GM18502 (cell line): ENCODE measurements at regions not wholly inside any gene's neighbourhood (a gene's known extent, or its start where the extent isn't known, plus 50 kb on each side); places are given as distances from the start of the nearest gene placed in this dataset.

Experiments used
- ATAC-seq: cut with Tn5 transposase; IDR thresholded peaks from one replicate; pipeline ENCODE4 v1.9.1; 2021; ENCODE audit warnings: mild to moderate bottlenecking; ENCODE audit not compliant: unreplicated experiment, poor library complexity

GRCh38 chr16:55204923-55205322 is 119.1 kb upstream of the IRX6 start:
- no peak for ATAC-seq

- no peak for ATAC-seq
These were observed 116.1 kb upstream of the IRX6 start for GRCh38 chr16:55207693-55208428.

DNA sequence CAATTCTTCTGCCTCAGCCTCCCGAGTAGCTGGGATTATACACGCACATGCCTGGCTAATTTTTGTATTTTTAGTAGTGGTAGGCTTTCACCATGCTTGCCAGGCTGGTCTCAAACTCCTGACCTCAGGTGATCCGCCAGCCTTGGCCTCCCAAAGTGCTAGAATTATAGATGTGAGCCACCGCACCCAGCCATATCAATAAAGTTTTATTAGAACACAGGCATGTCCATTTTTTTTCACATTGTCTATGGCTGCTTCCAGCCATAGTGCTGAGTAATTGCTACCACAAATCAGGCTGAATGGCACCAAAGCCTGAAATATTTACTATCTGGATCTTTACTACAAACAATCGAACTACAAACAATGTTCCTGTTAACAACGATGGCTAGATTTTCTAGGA is 114.4 kb upstream of the IRX6 start:
- ATAC-seq, result no peak

- ATAC-seq, result no peak
These were observed 111.2 kb upstream of the IRX6 start for GRCh38 chr16:55212791-55213190.

DNA sequence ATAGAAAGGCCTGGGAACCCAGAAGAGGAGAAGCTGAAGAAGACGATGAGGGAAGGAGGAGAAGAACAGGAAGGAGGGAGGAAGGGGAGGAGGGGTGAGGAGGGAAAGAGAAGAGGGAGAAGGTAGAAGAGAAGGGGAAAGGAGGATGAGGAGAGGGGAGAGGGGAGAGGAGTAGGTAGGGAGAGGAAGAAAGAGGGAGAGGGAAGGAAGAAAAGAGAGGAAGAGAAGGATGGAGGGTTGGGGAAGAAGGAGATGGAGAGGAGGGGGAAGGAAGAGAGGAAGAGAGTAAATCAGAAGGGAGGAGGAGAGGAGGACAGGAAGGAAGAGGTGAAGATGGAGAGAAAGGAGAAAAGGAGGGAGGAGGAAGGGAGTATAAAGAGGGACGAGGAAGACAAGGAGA is 109.6 kb upstream of the IRX6 start:
- no peak for ATAC-seq

GRCh38 chr16:55214974-55215494 is 109.0 kb upstream of the IRX6 start:
- ATAC-seq, result no peak

GRCh38 chr16:55217392-55217791 is 106.6 kb upstream of the IRX6 start:
- no peak for ATAC-seq

GRCh38 chr16:55221836-55222235 is 102.2 kb upstream of the IRX6 start:
- no peak for ATAC-seq

DNA sequence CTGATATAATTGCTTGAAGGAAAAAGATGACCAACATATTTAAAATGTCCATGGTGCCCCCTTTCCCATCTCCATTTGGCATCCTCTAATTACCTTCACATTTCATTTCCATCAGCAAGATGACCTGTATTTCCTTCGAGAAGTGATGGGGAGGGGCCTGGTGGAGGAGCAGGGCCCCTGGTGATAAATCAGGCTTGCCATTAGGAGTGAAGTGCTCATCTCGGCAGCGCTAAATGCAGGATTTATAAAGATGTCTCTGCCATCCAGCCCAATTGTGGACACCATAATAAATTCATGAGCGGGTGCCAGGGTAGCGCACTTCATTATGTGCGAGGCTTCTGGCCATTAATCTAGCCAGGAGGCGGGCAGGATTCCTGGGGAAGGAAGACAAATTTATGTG is 101.5 kb upstream of the IRX6 start:
- ATAC-seq, result no peak

DNA sequence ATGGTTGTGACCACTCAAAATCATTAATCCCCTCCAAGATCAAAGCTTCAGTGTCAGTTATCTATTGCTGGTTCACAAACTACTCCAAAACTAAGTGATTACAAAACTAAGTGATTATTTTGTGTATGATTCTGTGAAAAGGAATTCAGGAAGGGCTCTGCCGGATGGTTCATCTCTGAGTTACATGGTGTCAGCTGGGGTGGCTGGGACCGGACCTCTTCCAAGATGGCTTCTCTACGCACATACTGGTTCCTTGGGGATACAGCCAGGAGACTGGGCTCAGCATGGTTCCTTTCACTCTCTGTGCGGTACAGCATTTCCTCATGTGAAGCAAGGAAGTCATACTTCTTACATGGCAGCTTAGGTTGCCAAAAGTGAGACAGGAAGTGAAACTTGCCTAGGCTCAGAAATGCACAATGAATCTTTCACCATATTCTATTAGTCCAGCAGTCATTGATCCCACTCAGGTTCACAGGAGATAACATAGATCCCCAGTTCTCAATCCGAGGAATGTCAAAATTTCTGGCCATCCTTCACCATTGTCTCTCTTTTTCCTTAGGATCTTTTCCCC is 97.9 kb upstream of the IRX6 start:
- ATAC-seq, result no peak

GRCh38 chr16:55232822-55233221 is 91.2 kb upstream of the IRX6 start:
- no peak for ATAC-seq

DNA sequence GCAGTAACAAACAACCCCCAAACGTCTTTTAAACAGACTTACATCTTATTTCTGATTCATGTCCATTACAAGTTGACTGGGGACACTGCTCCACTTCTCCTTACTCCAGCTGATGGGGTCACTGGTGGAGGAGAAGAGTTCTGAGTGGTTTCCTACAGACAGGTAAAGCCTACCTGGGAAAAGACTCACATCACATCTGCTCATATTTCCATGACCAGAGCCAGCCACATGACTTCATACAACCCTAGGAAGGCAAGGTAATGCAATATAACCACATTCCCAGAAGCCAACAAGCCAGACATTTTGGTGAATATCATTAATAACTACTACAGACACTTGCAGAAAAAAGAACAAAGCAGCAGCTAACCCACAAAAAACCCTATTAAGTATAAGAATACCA is 90.5 kb upstream of the IRX6 start:
- ATAC-seq, result no peak

DNA sequence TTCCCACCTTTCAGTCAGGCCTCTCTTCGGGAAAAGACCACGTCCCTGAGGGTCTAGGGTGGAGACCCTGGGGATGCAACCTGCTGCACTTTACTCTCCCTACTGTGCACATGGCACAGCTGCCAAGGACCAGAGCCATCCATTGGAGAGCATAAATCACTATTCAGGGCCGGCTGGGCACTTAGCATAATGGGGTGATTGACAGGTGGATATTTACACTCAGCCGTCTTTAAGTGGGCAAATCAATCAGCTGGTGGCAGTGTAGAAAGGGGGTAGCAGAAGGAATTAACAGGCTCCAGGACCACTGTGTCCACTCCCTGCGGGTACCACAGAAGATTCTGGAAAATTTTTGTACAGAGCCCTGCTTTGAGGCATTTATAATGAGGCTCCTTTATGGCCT is 87.3 kb upstream of the IRX6 start:
- ATAC-seq, result no peak

GRCh38 chr16:55239723-55240122 is 84.3 kb upstream of the IRX6 start:
- no peak for ATAC-seq

GRCh38 chr16:55240888-55241287 is 83.1 kb upstream of the IRX6 start:
- ATAC-seq, result no peak

- ATAC-seq, result no peak
These were observed 81.3 kb upstream of the IRX6 start for GRCh38 chr16:55242667-55243066.

- no peak for ATAC-seq
These were observed 75.9 kb upstream of the IRX6 start for GRCh38 chr16:55248058-55248457.

DNA sequence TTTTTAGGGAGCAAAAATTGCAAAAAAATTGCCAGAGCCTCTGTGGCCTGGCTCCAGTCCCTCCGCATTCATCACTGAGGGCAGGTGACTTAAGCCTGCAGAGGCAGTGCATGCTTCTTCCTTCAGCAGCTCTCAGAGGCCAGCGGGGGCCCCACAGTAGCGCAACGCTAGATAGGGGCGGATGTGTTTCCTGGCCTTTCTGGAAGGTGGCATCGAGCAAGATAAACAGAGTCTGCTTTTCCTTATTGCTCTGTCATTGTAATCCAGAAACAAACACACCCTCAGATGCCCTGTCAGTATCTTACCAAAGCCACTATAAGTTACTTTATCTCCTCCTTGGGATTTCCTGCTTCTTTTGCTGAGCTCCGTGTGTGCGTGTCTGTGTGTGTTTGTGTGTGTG is 75.5 kb upstream of the IRX6 start:
- no peak for ATAC-seq

- ATAC-seq, result no peak
These were observed 74.6 kb upstream of the IRX6 start for GRCh38 chr16:55249361-55249760.

DNA sequence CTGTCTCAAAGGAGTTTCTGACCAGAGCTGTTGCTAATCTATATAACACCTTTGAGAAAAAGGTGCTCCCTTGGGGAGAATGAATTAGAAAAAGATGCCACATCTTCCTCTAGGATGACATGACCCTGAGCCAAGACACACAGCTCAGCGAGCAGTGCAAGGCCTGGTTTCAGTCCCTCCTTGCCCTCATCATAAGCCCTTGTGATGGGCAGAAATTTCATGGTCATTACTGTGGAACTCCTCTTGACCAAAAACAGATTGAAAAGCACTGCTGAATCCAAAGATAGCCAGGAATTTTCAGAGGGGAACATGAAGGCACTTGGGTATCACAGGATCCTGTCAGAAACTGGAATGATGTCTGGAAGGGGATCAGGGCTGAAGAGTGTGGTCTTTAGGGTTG is 74.1 kb upstream of the IRX6 start:
- no peak for ATAC-seq

DNA sequence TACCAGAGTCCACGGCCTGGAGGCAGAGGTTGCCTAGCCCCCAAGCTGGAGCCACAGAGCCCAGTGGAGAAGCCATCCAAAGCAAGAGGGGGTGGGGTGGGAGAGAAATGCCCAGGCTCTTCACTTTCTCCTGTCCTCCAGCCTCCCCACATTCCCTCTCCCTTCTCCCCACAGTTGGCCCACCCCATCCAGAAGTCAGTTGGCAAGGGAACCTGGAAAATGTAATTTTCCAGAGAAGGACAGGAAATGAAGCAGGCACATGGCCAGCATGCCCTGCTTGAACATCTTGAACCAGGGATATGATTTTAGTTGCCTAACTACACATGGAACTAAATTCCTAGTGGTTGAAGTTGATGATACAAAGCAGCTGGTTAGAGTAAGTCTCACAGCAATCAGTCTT is 73.3 kb upstream of the IRX6 start:
- no peak for ATAC-seq

DNA sequence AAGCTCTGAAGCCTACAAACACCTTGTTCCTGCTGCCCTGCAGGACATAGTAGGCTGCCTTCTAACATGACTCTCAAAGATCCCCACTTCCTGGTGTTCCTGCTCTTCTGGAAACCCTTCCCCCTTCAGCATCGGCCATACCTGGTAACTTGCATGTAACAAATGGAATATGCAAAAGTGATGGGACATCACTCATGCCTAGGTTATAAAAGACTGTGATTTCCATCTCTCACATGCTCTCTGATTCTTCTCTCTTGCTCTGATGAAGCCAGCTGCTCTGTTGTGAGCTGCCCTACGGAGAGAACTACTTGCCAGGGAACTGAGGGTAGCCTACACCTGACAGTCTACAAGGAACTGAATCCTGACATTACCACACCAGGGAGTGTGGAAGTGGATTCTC is 72.9 kb upstream of the IRX6 start:
- ATAC-seq, result no peak
